PC-3 (cell line): ENCODE measurements at regions not wholly inside any gene's neighbourhood (a gene's known extent, or its start where the extent isn't known, plus 50 kb on each side); places are given as distances from the start of the nearest gene placed in this dataset.

Experiments
- ATAC-seq: fragments of 200-7000 bp; cut with Tn5 transposase; 2 replicates; pipeline ENCODE4 v1.9.1; 2020; ENCODE audit warnings: mild to moderate bottlenecking, moderate library complexity
- BruUV-seq: library from RNA; stranded (reverse); fragments of 400-500 nt; replicated peaks from 2 replicates; lab custom pipeline; 2021; lab: Mats Ljungman, UMichigan
- CTCF ChIA-PET: fragments of 300-600 bp; sonication (Branson Sonifier 250); formaldehyde crosslinking; loops from one replicate; lab custom pipeline; 2022; ENCODE audit warnings: antibody characterized with exemption; lab: Charles Lee
- POLR2A ChIA-PET: fragments of 300-600 bp; sonication (Branson Sonifier 250); formaldehyde crosslinking; loops from one replicate; lab custom pipeline; 2022; ENCODE audit warnings: antibody characterized with exemption; ENCODE audit not compliant: unreplicated experiment; lab: Charles Lee
- DNase-seq: peaks from one replicate; pipeline ENCODE4 v3.0.0-alpha.2; 2015
- H2AFZ ChIP-seq: fragments of 300-600 bp; sonication (generic); 2 replicates; pipeline ENCODE4 v1.6.0; 2016; ENCODE audit warnings: antibody characterized with exemption, low read length
- H3F3A ChIP-seq: fragments of 300-600 bp; sonication (generic); one replicate; pipeline ENCODE4 v1.6.0; 2017; ENCODE audit warnings: antibody characterized with exemption, low read length, control low read depth, mild to moderate bottlenecking; ENCODE audit not compliant: unreplicated experiment
- H3K27ac ChIP-seq: fragments of 300-600 bp; sonication (generic); 2 replicates; pipeline ENCODE4 v1.5.1; 2016; ENCODE audit warnings: mild to moderate bottlenecking, low read length
- H3K27me3 ChIP-seq: fragments of 300-600 bp; sonication (generic); 2 replicates; pipeline ENCODE4 v1.6.1; 2016; ENCODE audit warnings: low read length, mixed read lengths
- H3K36me3 ChIP-seq: fragments of 300-600 bp; sonication (generic); 2 replicates; pipeline ENCODE4 v1.6.1; 2016; ENCODE audit warnings: low read depth, mixed run types, low read length, mixed read lengths
- H3K4me1 ChIP-seq: fragments of 300-600 bp; sonication (generic); 2 replicates; pipeline ENCODE4 v1.5.1; 2016; ENCODE audit warnings: low read length; ENCODE audit not compliant: insufficient read depth
- H3K4me2 ChIP-seq: fragments of 300-600 bp; sonication (generic); 2 replicates; pipeline ENCODE4 v1.6.0; 2016; ENCODE audit warnings: low read length
- H3K4me3 ChIP-seq: fragments of 300-600 bp; sonication (generic); 2 replicates; pipeline ENCODE4 v1.5.1; 2016; ENCODE audit warnings: mild to moderate bottlenecking, low read length, mixed read lengths
- H3K79me2 ChIP-seq: fragments of 300-600 bp; sonication (generic); 2 replicates; pipeline ENCODE4 v1.6.1; 2017; ENCODE audit warnings: low read length, mixed read lengths
- H3K9ac ChIP-seq: fragments of 300-600 bp; sonication (generic); 2 replicates; pipeline ENCODE4 v1.6.0; 2016; ENCODE audit warnings: mild to moderate bottlenecking, low read length
- H3K9me2 ChIP-seq: fragments of 300-600 bp; sonication (generic); replicated peaks from 2 replicates; pipeline ENCODE4 v1.6.1; 2016; ENCODE audit warnings: mixed run types, low read length, mixed read lengths
- H3K9me3 ChIP-seq: fragments of 300-600 bp; sonication (generic); 2 replicates; pipeline ENCODE4 v1.6.1; 2016; ENCODE audit warnings: low read length, mixed read lengths
- H4K20me1 ChIP-seq: fragments of 300-600 bp; sonication (generic); 2 replicates; pipeline ENCODE4 v1.6.1; 2016; ENCODE audit warnings: low read length, mixed read lengths
- CTCF ChIP-seq: fragments of 300-600 bp; sonication (generic); conservative IDR thresholded peaks from 2 replicates; pipeline ENCODE4 v1.5.1; 2017; ENCODE audit warnings: antibody characterized with exemption, low read depth, mild to moderate bottlenecking, low read length
- EZH2 ChIP-seq: fragments of 300-600 bp; sonication (generic); IDR thresholded peaks from one replicate; pipeline ENCODE4 v1.6.1; 2017; ENCODE audit warnings: antibody characterized with exemption, mild to moderate bottlenecking, low read length; ENCODE audit not compliant: unreplicated experiment
- EZH2phosphoT487 ChIP-seq: fragments of 300-600 bp; sonication (generic); IDR thresholded peaks from 2 replicates; pipeline ENCODE4 v1.6.1; 2018; ENCODE audit warnings: mild to moderate bottlenecking, antibody characterized with exemption, low read length, borderline replicate concordance
- intact Hi-C: fragments of 100-400 bp; cut with micrococcal nuclease; formaldehyde crosslinking; loops from 2 replicates; pipeline ENCODE4 v1.9.0; 2023

- no peak overlapping the region for H3K4me3 ChIP-seq
- ChIA-PET CTCF (no interaction called here), POLR2A (no interaction called here)
- ATAC-seq (no peak), DNase-seq (no peak)
- H2AFZ ChIP-seq: no peak overlapping the region
- no peaks in the 10 kb centered on the region for H3K27me3 ChIP-seq
- no peak overlapping the region for H3K4me2 ChIP-seq
- no peaks in the 10 kb centered on the region for H3K79me2 ChIP-seq
- BruUV-seq: no TSS peak
- no peak overlapping the region for H3K9ac ChIP-seq
- no peaks in the 10 kb centered on the region for H3K36me3 ChIP-seq
- TF ChIP-seq CTCF: no peak
- no peak for TF ChIP-seq EZH2
- no peak for TF ChIP-seq EZH2phosphoT487
- no peaks in the 10 kb centered on the region for H3K9me2 ChIP-seq
- H3F3A ChIP-seq: peaks cover 3% of the 10 kb centered on the region
- peaks cover 36% of the 10 kb centered on the region for H3K4me1 ChIP-seq
- no peak overlapping the region for H3K27ac ChIP-seq
- no peaks in the 10 kb centered on the region for H4K20me1 ChIP-seq
- intact Hi-C loops: no loop called here
- H3K9me3 ChIP-seq: no peaks in the 10 kb centered on the region
These were observed 115.4 kb downstream of the ZNF608 start for GRCh38 chr5:124630767-124631704.

- ATAC-seq: peak; percentile 96
These were observed 117.5 kb downstream of the ZNF608 start for GRCh38 chr5:124628721-124629596.

More at GRCh38 chr5:124628721-124629596, 117.5 kb downstream of the ZNF608 start:
- CTCF ChIA-PET: no interaction called here
- Histone ChIP-seq H3K4me1 (peaks cover 19% of the 10 kb centered on the region), H3F3A (no peaks in the 10 kb centered on the region), H3K27ac (peak overlapping the region; percentile 17; the same call in 1 of the 2 replicates), H3K27me3 (no peaks in the 10 kb centered on the region), H3K4me3 (no peak overlapping the region), H2AFZ (peak overlapping the region; percentile 52), H3K79me2 (no peaks in the 10 kb centered on the region), H3K9me2 (no peaks in the 10 kb centered on the region), H3K9ac (no peak overlapping the region), H3K4me2 (peak overlapping the region; percentile 68), H4K20me1 (no peaks in the 10 kb centered on the region), H3K36me3 (no peaks in the 10 kb centered on the region), H3K9me3 (no peaks in the 10 kb centered on the region)
- no peak for TF ChIP-seq EZH2
- no peak for TF ChIP-seq EZH2phosphoT487
- TF ChIP-seq CTCF: no peak
- peak; percentile 81 for DNase-seq
- intact Hi-C loops: no loop called here
- no TSS peak for BruUV-seq
- POLR2A ChIA-PET: interaction anchor here (0.6 kb wide), 1 partner anchor 118 kb away, joined by 4 read pairs; no protein-coding TSS in a partner anchor
